Fibroblast of lung (primary cell): ENCODE measurements at regions not wholly inside any gene's neighbourhood (a gene's known extent, or its start where the extent isn't known, plus 50 kb on each side); places are given as distances from the start of the nearest gene placed in this dataset.

ENCODE experiments used
- DNase-seq, 2 donors: peaks; one replicate each; pipeline versions ENCODE4 v3.0.0 to v3.0.0-alpha.2; 2010; ENCODE audit warnings: low read depth in 2 of 2
- H2AFZ ChIP-seq: 2 replicates; pipeline ENCODE4 v1.5.1; 2012; ENCODE audit warnings: low read length, control low read depth, inconsistent platforms
- H3K27ac ChIP-seq: 2 replicates; pipeline ENCODE4 v1.5.1; 2011; ENCODE audit warnings: low read length, control low read depth; ENCODE audit not compliant: insufficient read depth
- H3K27me3 ChIP-seq: 2 replicates; pipeline ENCODE4 v1.5.1; 2011; ENCODE audit warnings: mild to moderate bottlenecking, low read length; ENCODE audit not compliant: control insufficient read depth, insufficient read depth
- H3K36me3 ChIP-seq: 2 replicates; pipeline ENCODE4 v1.5.1; 2011; ENCODE audit warnings: low read length; ENCODE audit not compliant: control insufficient read depth, insufficient read depth
- H3K4me1 ChIP-seq: 2 replicates; pipeline ENCODE4 v1.5.1; 2011; ENCODE audit warnings: low read length; ENCODE audit not compliant: control insufficient read depth, insufficient read depth; ENCODE audit errors: extremely low read depth
- H3K4me2 ChIP-seq: 2 replicates; pipeline ENCODE4 v1.5.1; 2011; ENCODE audit warnings: low read length, control low read depth; ENCODE audit not compliant: insufficient read depth; ENCODE audit errors: extremely low read depth
- H3K4me3 ChIP-seq, 4 experiments: fragments of 200-600 bp in 1 of 4; sonication (generic) in 1 of 4; replicated peaks in 1 of 4; 2 replicates each; pipeline ENCODE4 v1.5.1; 2011 to 2016; ENCODE audit warnings: low read length in 4 of 4, low read depth in 3 of 4, mild to moderate bottlenecking in 3 of 4, control low read depth in 2 of 4, inconsistent platforms in 1 of 4, mixed read lengths in 1 of 4; ENCODE audit not compliant: insufficient read depth in 1 of 4; ENCODE audit errors: control extremely low read depth in 1 of 4
- H3K79me2 ChIP-seq: 2 replicates; pipeline ENCODE4 v1.5.1; 2012; ENCODE audit warnings: mild to moderate bottlenecking, low read length, inconsistent platforms; ENCODE audit not compliant: control insufficient read depth, insufficient read depth
- H3K9ac ChIP-seq: 2 replicates; pipeline ENCODE4 v1.5.1; 2011; ENCODE audit warnings: mild to moderate bottlenecking, low read length, control low read depth; ENCODE audit not compliant: insufficient read depth
- H3K9me3 ChIP-seq: 2 replicates; pipeline ENCODE4 v1.5.1; 2012; ENCODE audit warnings: low read depth, low read length; ENCODE audit not compliant: control insufficient read depth, insufficient read depth
- H4K20me1 ChIP-seq: 2 replicates; pipeline ENCODE4 v1.5.1; 2011; ENCODE audit warnings: low read length; ENCODE audit not compliant: control insufficient read depth, insufficient read depth; ENCODE audit errors: extremely low read depth
- EZH2 ChIP-seq: IDR thresholded peaks from 2 replicates; pipeline ENCODE4 v1.5.1; 2012; ENCODE audit warnings: low read length, control low read depth, mild to moderate bottlenecking; ENCODE audit errors: missing control alignments
- TF ChIP-seq, protein P1 (sequence below), 2 donors: IDR thresholded peaks in 1 of 2; conservative IDR thresholded peaks in 1 of 2; 1 replicate in 1 of 2; 2 replicates in 1 of 2; pipeline ENCODE4 v1.5.1; 2011 to 2012; ENCODE audit warnings: low read length in 2 of 2, control low read depth in 1 of 2, inconsistent platforms in 1 of 2, low read depth in 1 of 2, mild to moderate bottlenecking in 1 of 2

DNA sequence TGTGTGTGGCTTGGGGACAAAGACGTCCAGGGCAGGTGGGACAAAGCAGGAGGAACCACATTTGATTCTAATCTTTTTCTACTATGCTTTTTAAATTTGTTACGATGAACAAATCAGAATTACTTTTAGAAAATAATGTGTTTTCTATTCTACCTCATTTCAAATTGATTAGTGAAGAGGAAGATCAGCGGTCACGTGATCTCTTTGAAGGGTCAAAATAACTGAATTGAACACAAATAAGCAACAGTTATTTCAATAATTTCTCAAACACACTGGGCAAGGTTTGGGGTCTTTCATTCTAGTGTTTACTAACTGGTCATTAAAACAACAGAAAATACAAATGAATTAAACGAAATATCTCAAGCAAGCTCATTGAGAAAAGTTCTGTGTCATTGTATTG lies 773.0 kb upstream of the IGFBP3 start:
- no peak overlapping the region for H3K4me3 ChIP-seq
- no peaks in the 10 kb centered on the region for H4K20me1 ChIP-seq
- DNase-seq: no peak
- no peak overlapping the region for H3K4me2 ChIP-seq
- TF ChIP-seq, protein P1, sequence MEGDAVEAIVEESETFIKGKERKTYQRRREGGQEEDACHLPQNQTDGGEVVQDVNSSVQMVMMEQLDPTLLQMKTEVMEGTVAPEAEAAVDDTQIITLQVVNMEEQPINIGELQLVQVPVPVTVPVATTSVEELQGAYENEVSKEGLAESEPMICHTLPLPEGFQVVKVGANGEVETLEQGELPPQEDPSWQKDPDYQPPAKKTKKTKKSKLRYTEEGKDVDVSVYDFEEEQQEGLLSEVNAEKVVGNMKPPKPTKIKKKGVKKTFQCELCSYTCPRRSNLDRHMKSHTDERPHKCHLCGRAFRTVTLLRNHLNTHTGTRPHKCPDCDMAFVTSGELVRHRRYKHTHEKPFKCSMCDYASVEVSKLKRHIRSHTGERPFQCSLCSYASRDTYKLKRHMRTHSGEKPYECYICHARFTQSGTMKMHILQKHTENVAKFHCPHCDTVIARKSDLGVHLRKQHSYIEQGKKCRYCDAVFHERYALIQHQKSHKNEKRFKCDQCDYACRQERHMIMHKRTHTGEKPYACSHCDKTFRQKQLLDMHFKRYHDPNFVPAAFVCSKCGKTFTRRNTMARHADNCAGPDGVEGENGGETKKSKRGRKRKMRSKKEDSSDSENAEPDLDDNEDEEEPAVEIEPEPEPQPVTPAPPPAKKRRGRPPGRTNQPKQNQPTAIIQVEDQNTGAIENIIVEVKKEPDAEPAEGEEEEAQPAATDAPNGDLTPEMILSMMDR (conservative IDR thresholded peaks at IDR 0.05 in 1 of 2, IDR thresholded peaks at IDR 0.05 in 1 of 2; ENCODE audit: low read depth in 1 of 2, low read length in 2 of 2): no peak
- no peak for TF ChIP-seq EZH2
- no peaks in the 10 kb centered on the region for H3K4me1 ChIP-seq
- no peaks in the 10 kb centered on the region for H3K9me3 ChIP-seq
- no peaks in the 10 kb centered on the region for H3K79me2 ChIP-seq
- no peaks in the 10 kb centered on the region for H3K27me3 ChIP-seq
- no peak overlapping the region for H2AFZ ChIP-seq
- H3K27ac ChIP-seq: no peak overlapping the region
- H3K36me3 ChIP-seq: no peaks in the 10 kb centered on the region
- no peak overlapping the region for H3K9ac ChIP-seq

DNA sequence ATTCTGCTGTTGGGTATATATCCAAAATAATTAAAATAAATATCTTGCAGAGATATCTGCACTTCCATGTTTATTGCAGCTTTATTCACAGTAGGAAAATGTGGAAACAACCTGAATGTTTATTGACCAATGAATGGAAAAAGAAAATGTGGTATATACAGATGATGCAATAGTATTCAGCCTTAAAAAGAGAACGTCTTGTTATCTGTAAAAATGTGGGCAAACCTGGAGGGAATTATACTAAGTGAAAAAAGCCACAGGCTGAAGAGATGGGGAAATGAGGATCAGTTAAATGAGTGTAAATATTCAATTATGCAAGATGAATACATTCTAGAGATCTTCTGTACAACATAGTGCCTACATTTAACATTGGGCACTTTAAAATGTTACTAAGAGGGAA lies 766.1 kb upstream of the IGFBP3 start:
- no peak overlapping the region for H3K4me3 ChIP-seq

DNA sequence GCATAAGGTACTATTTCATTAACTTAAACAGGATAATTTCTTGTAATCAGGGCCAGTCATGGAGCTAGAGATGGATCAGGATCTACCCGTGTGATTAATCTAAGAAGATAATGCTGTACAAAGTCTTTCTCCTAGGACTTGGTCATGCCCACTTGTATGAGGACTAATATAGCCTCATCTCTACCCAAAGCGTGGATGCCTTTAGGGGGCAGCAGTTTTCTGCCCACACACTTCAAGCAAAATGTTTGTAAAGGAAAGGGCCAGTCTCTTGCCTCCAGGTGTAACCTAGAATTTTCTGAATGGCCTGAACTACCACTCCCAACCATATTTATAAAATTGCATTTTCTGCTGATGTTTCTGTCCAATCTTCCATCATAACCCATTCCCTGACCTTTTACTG lies 764.0 kb upstream of the IGFBP3 start:
- Histone ChIP-seq H3K36me3 (no peaks in the 10 kb centered on the region), H3K9ac (no peak overlapping the region), H3K27me3 (no peaks in the 10 kb centered on the region), H3K79me2 (no peaks in the 10 kb centered on the region), H3K4me2 (no peak overlapping the region), H2AFZ (no peak overlapping the region), H3K4me1 (no peaks in the 10 kb centered on the region), H3K27ac (no peak overlapping the region), H3K9me3 (no peaks in the 10 kb centered on the region), H3K4me3 (no peak overlapping the region), H4K20me1 (no peaks in the 10 kb centered on the region)
- no peak for DNase-seq
- TF ChIP-seq EZH2: no peak
- TF ChIP-seq, protein P1 (conservative IDR thresholded peaks at IDR 0.05 in 1 of 2, IDR thresholded peaks at IDR 0.05 in 1 of 2; ENCODE audit: low read depth in 1 of 2, low read length in 2 of 2): no peak

More for the DNA sequence above, 766.1 kb upstream of the IGFBP3 start:
- Histone ChIP-seq H4K20me1 (no peaks in the 10 kb centered on the region), H3K79me2 (no peaks in the 10 kb centered on the region), H3K4me2 (no peak overlapping the region), H3K4me1 (no peaks in the 10 kb centered on the region), H3K9ac (no peak overlapping the region), H3K9me3 (no peaks in the 10 kb centered on the region), H3K36me3 (no peaks in the 10 kb centered on the region), H3K27ac (no peak overlapping the region), H3K27me3 (no peaks in the 10 kb centered on the region), H2AFZ (no peak overlapping the region)
- no peak for DNase-seq
- TF ChIP-seq, protein P1 (conservative IDR thresholded peaks at IDR 0.05 in 1 of 2, IDR thresholded peaks at IDR 0.05 in 1 of 2; ENCODE audit: low read depth in 1 of 2, low read length in 2 of 2): no peak
- no peak for TF ChIP-seq EZH2
